ENCODE measurements at regions not wholly inside any gene's neighbourhood (a gene's known extent, or its start where the extent isn't known, plus 50 kb on each side); places are given as distances from the start of the nearest gene placed in this dataset.

DNA sequence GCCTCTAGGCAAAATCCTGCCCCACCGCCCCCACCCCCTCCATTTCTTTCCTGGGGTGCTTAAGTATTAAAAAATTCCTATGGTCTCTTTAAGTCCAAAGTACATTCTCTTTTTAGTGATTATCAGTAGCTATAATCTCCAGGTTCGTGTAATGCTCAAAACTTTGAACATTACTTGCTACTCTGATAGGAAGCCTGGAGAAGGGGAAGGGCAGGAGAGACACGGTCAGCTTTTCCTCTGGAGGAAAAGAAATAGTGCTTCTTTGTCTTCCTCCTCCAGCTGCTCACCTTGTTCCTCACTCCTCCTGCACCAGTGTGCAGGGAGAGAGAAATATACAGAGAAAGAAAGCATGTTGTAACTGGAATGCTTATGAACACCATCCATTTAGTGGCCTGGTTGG is 80.4 kb downstream of the PPP1R2C start:
- H3K9me3 ChIP-seq = no peaks in the 10 kb centered on the region
- WGBS, 4 donors = 35 to 53% (median 47%) methylated on average over 3 of the region's 3 CpGs
- DNase-seq = no peak
- intact Hi-C loops (cut with DNase I) = no loop called here
- H3K27me3 ChIP-seq = peaks cover 0 to 4% (median 0%) of the 10 kb centered on the region in 9 donors
- no peaks in the 10 kb centered on the region for H3K36me3 ChIP-seq
- TF ChIP-seq POLR2A (IDR thresholded peaks at IDR 0.05) (no peak), CTCF (IDR thresholded peaks at IDR 0.05) (no peak)
- H3K4me1 ChIP-seq = no peaks in the 10 kb centered on the region
- H3K27ac ChIP-seq = no peak overlapping the region
- no peak for ATAC-seq
- H3K4me3 ChIP-seq = no peak overlapping the region

DNA sequence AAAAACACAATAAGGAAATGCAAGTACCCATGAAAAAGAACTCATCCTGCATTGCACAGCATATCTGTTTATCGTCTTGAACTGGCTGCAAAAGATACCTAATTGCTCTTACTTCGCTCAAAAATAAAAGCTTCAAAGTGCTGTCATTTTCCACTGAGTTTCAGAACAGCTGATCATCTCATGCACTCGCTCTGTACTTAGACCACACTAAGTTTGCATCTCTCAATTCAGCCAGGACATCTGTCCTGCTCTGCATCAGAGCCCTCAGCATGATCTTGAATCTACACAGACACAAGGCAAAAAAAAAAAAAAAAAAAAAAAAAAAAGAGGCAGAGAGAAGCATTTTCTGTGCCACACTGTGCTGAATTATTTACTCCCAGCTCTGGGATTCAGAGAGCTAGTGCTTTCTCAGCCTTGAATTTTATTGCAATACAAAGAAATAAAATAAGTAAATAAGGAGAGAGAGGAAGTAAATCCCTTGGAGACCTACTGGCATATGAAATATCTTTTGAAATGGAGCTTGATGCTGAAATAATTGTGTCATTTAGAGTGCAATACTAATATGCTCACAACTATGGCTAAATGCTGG is 81.3 kb downstream of the PPP1R2C start:
- H3K36me3 ChIP-seq = no peaks in the 10 kb centered on the region
- H3K4me1 ChIP-seq = no peaks in the 10 kb centered on the region
- TF ChIP-seq CTCF (IDR thresholded peaks at IDR 0.05) (no peak), POLR2A (IDR thresholded peaks at IDR 0.05) (no peak)
- DNase-seq = no peak
- H3K27ac ChIP-seq = no peak overlapping the region
- WGBS, 4 donors = 64 to 78% (median 73%) methylated on average over 3 of the region's 3 CpGs
- intact Hi-C loops (cut with DNase I) = no loop called here
- H3K27me3 ChIP-seq = peaks cover 0 to 4% (median 0%) of the 10 kb centered on the region in 9 donors
- H3K9me3 ChIP-seq = no peaks in the 10 kb centered on the region
- H3K4me3 ChIP-seq = no peak overlapping the region
- no peak for ATAC-seq

DNA sequence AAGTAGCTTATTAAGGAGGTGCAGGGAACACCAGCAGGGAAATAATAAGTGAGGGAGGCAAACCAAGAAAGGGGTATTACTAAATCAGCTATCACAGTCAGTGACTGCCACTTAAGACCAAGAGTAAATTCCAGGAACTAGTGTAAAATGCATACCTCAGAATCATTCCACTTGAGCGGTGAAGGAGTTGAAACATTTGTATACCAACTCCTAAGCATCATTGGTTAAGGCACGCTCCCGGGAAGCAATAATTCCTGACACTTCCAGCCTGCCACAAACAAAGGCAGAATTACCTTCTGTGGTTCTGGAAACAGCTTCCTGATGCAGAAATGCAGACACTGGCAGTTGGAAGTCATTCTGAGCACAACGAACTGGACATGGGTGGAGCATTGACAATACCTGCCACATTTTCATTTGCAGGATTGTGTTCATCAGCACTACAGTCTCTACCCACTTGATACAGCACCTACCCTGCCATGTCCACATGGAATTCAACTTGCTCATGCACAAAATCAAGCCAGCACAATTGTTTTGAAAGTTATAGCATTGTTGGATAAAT is 82.1 kb downstream of the PPP1R2C start:
- no peak for ATAC-seq
- intact Hi-C loops (cut with DNase I) = no loop called here
- H3K27ac ChIP-seq = no peak overlapping the region
- H3K9me3 ChIP-seq = no peaks in the 10 kb centered on the region
- WGBS, 4 donors = 66 to 80% (median 72%) methylated on average over 4 of the region's 4 CpGs
- H3K36me3 ChIP-seq = no peaks in the 10 kb centered on the region
- no peak overlapping the region for H3K4me3 ChIP-seq
- H3K4me1 ChIP-seq = no peaks in the 10 kb centered on the region
- TF ChIP-seq CTCF (IDR thresholded peaks at IDR 0.05) = no peak
- TF ChIP-seq POLR2A (IDR thresholded peaks at IDR 0.05) = no peak
- DNase-seq = no peak
- peaks cover 0 to 4% (median 0%) of the 10 kb centered on the region in 9 donors for H3K27me3 ChIP-seq

DNA sequence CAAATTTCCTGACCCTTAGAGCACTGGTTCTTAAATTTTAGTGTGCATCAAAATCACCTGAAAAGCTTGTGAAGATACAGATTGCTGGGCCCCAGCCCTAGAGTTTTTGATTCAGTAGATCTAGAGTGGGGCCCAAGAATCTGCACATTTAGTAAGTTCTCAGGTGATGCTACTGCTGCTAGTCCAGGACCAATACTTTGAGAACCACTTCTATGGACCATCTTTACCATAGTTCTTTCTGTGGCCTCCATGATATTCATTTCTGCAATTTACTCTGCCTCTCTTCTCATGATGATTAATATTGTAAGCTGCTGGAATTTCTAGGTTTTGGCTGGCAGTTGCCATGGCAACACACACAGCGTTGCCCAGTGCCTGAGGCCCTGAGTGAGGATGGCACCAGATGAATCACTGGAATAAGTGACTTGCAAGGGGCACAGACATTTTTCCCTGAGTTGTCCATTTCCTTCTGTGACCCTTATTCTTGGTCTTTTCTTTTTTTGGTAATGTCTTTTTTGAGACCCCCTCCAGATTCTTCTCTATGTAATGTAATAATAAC is 83.6 kb downstream of the PPP1R2C start:
- intact Hi-C loops (cut with DNase I) = no loop called here
- Histone ChIP-seq H3K9me3 (no peaks in the 10 kb centered on the region), H3K4me3 (no peak overlapping the region), H3K4me1 (no peaks in the 10 kb centered on the region), H3K27me3 (peaks cover 0 to 4% (median 0%) of the 10 kb centered on the region in 9 donors), H3K36me3 (no peaks in the 10 kb centered on the region), H3K27ac (no peak overlapping the region)
- ATAC-seq (no peak), DNase-seq (no peak)
- no peak for TF ChIP-seq CTCF (IDR thresholded peaks at IDR 0.05)
- no peak for TF ChIP-seq POLR2A (IDR thresholded peaks at IDR 0.05)
- 57 to 96% (median 87%) methylated on average over 1 of the region's 1 CpG for WGBS, 4 donors

Data from heart left ventricle (tissue), 16 donors.